K562 (cell line): ENCODE measurements at regions not wholly inside any gene's neighbourhood (a gene's known extent, or its start where the extent isn't known, plus 50 kb on each side); places are given as distances from the start of the nearest gene placed in this dataset.
A peak's percentile ranks its signal among the peaks of the same experiment; 100 is the strongest.
"Not testable (repeated sequence)": the region's sequence is repeated elsewhere in the genome, so short reads cannot be mapped to it uniquely, and the experiment has no call there.

Experiments used
- ATAC-seq: fragments of 200-7000 bp; cut with Tn5 transposase; 3 replicates; pipeline ENCODE4 v1.9.1; 2020; ENCODE audit warnings: moderate library complexity
- BruUV-seq: library from RNA; stranded (reverse); fragments of 400-500 nt; replicated peaks from 2 replicates; lab custom pipeline; 2021; lab: Mats Ljungman, UMichigan
- CTCF ChIA-PET: fragments of 300-600 bp; formaldehyde crosslinking; extraction: SDS; loops from one replicate; lab custom pipeline; 2021; ENCODE audit warnings: low intra/inter-chr PET ratio; lab: Yijun Ruan, JAX
- POLR2A ChIA-PET: fragments of 300-600, 350-650 bp; sonication (Branson Sonifier 250); formaldehyde crosslinking; extraction: SDS; loops from one replicate; lab custom pipeline; 2021; ENCODE audit warnings: antibody characterized with exemption, inconsistent platforms; lab: Yijun Ruan, JAX
- DNase-seq, 4 experiments: peaks; one replicate each; pipeline versions ENCODE4 v3.0.0 to v3.0.0-alpha.2; 2011 to 2018; ENCODE audit warnings: low spot score in 3 of 4, mixed read lengths in 3 of 4; ENCODE audit errors: extremely low read depth in 1 of 4
- FAIRE-seq: peaks from 2 replicates; lab custom pipeline; 2011; peaks lifted over from hg19 to GRCh38; lab: Jason Lieb, UNC
- H2AFZ ChIP-seq: 2 replicates; pipeline ENCODE4 v1.6.0; 2011; ENCODE audit warnings: low read depth, low read length, control low read depth, inconsistent platforms
- H3K27ac ChIP-seq: fragments of 200-600 bp; 3 replicates; pipeline ENCODE4 v1.8.0; 2011; ENCODE audit warnings: low read depth, mild to moderate bottlenecking, control low read depth, inconsistent platforms, low read length, moderate library complexity, mixed read lengths; ENCODE audit errors: extremely low read depth
- H3K27me3 ChIP-seq, 2 experiments: fragments of 300-600 bp in 1 of 2; 2 replicates in 1 of 2; 3 replicates in 1 of 2; pipeline versions ENCODE4 v1.6.0 to v1.8.0; 2011; ENCODE audit warnings: inconsistent platforms in 2 of 2, low read length in 2 of 2, mild to moderate bottlenecking in 1 of 2, mixed read lengths in 1 of 2, moderate library complexity in 1 of 2; ENCODE audit not compliant: control insufficient read depth in 2 of 2, insufficient read depth in 2 of 2
- H3K36me3 ChIP-seq: fragments of 300-600 bp; 3 replicates; pipeline ENCODE4 v1.8.0; 2011; ENCODE audit warnings: mild to moderate bottlenecking, low read length, inconsistent platforms; ENCODE audit not compliant: control insufficient read depth, insufficient read depth
- H3K4me1 ChIP-seq, 2 experiments: fragments of 200-600 bp in 1 of 2; replicated peaks in 1 of 2; 2 replicates in 1 of 2; 3 replicates in 1 of 2; pipeline versions ENCODE4 v1.5.1 to v1.8.0; 2011; ENCODE audit warnings: inconsistent platforms in 2 of 2, low read length in 2 of 2, mild to moderate bottlenecking in 1 of 2, mixed read lengths in 1 of 2, moderate library complexity in 1 of 2; ENCODE audit not compliant: control insufficient read depth in 2 of 2, insufficient read depth in 2 of 2
- H3K4me2 ChIP-seq: 2 replicates; pipeline ENCODE4 v1.6.1; 2011; ENCODE audit warnings: low read length, control low read depth, inconsistent platforms, mixed read lengths; ENCODE audit not compliant: insufficient read depth
- H3K4me3 ChIP-seq: fragments of 200-600 bp; sonication (generic), shearing (Covaris generic); 2 replicates; pipeline ENCODE4 v1.5.1; 2016; ENCODE audit warnings: control low read depth, inconsistent platforms
- H3K79me2 ChIP-seq: fragments of 200-600 bp; 3 replicates; pipeline ENCODE4 v1.8.0; 2011; ENCODE audit warnings: low read length, inconsistent platforms; ENCODE audit not compliant: control insufficient read depth, insufficient read depth
- H3K9ac ChIP-seq, 2 experiments: 2 replicates each; pipeline versions ENCODE4 v1.6.0 to v1.6.1; 2011; ENCODE audit warnings: low read depth in 2 of 2, low read length in 2 of 2, control low read depth in 1 of 2, inconsistent platforms in 1 of 2, mild to moderate bottlenecking in 1 of 2, mixed read lengths in 1 of 2; ENCODE audit not compliant: insufficient read depth in 1 of 2
- H3K9me1 ChIP-seq: one replicate; pipeline ENCODE4 v1.6.0; 2011; ENCODE audit warnings: inconsistent platforms, mild to moderate bottlenecking, low read length, moderate library complexity; ENCODE audit not compliant: control insufficient read depth, insufficient read depth
- H3K9me3 ChIP-seq: replicated peaks from 2 replicates; pipeline ENCODE4 v1.5.1; 2011; ENCODE audit warnings: low read depth, low read length, inconsistent platforms; ENCODE audit not compliant: control insufficient read depth, insufficient read depth
- H4K20me1 ChIP-seq: replicated peaks from 2 replicates; pipeline ENCODE4 v1.6.1; 2011; ENCODE audit warnings: low read length, inconsistent platforms, mixed read lengths; ENCODE audit not compliant: control insufficient read depth, insufficient read depth
- ARID1B ChIP-seq: fragments of 450-650 bp; IDR thresholded peaks from 2 replicates; pipeline ENCODE4 v1.6.1; 2016; ENCODE audit warnings: antibody characterized with exemption, mild to moderate bottlenecking, inconsistent platforms
- CHAMP1 ChIP-seq: fragments of 450-650 bp; IDR thresholded peaks from 2 replicates; pipeline ENCODE4 v1.6.1; 2016; ENCODE audit warnings: mild to moderate bottlenecking
- CTBP1 ChIP-seq: fragments of 450-650 bp; IDR thresholded peaks from 2 replicates; pipeline ENCODE4 v1.6.1; 2016; ENCODE audit warnings: borderline replicate concordance
- EP300 ChIP-seq: IDR thresholded peaks from 2 replicates; pipeline ENCODE4 v1.6.1; 2012; ENCODE audit warnings: low read length, improper control_type of control experiment
- EP400 ChIP-seq: fragments of 450-650 bp; IDR thresholded peaks from 2 replicates; pipeline ENCODE4 v1.6.1; 2017; ENCODE audit warnings: antibody characterized with exemption, mild to moderate bottlenecking, moderate library complexity
- FOSL1 ChIP-seq: fragments of 200-800 bp; sonication (Bioruptor generic); conservative IDR thresholded peaks from 2 replicates; pipeline ENCODE4 v1.6.1; 2016; ENCODE audit warnings: missing genetic modification characterization, missing compliant biosample characterization
- HDAC1 ChIP-seq, 2 experiments: fragments of 450-650 bp; IDR thresholded peaks; 2 replicates each; pipeline ENCODE4 v1.6.1; 2016 to 2017; ENCODE audit warnings: inconsistent platforms in 1 of 2, mild to moderate bottlenecking in 1 of 2, moderate library complexity in 1 of 2
- JUND ChIP-seq, 2 experiments: IDR thresholded peaks; 2 replicates in 1 of 2; 3 replicates in 1 of 2; pipeline ENCODE4 v1.6.1; 2011; ENCODE audit warnings: borderline replicate concordance in 2 of 2, low read depth in 2 of 2, low read length in 2 of 2, improper control_type of control experiment in 1 of 2, missing biosample characterization in 1 of 2, missing genetic modification characterization in 1 of 2, missing genetic modification reagents in 1 of 2
- KDM1A ChIP-seq, 2 experiments: fragments of 450-650 bp; IDR thresholded peaks; 2 replicates each; pipeline ENCODE4 v1.6.1; 2016; ENCODE audit warnings: mild to moderate bottlenecking in 2 of 2
- KLF16 ChIP-seq: IDR thresholded peaks from 2 replicates; pipeline ENCODE4 v1.6.1; 2016; ENCODE audit warnings: antibody characterized with exemption
- NCOR1 ChIP-seq: fragments of 450-650 bp; IDR thresholded peaks from 2 replicates; pipeline ENCODE4 v1.6.1; 2016; ENCODE audit warnings: mild to moderate bottlenecking, moderate library complexity
- NFE2 ChIP-seq: IDR thresholded peaks from 2 replicates; pipeline ENCODE4 v1.6.1; 2014; ENCODE audit warnings: antibody characterized with exemption, low read depth
- PHB2 ChIP-seq: fragments of 450-650 bp; IDR thresholded peaks from 2 replicates; pipeline ENCODE4 v1.6.1; 2017; ENCODE audit warnings: low read depth
- TAL1 ChIP-seq: fragments of 450-650 bp; IDR thresholded peaks from 2 replicates; pipeline ENCODE4 v1.6.1; 2016; ENCODE audit warnings: mild to moderate bottlenecking
- TCF3 ChIP-seq: sonication (generic); formaldehyde crosslinking; IDR thresholded peaks from 2 replicates; pipeline ENCODE4 v1.4.0; 2020; ENCODE audit warnings: mild to moderate bottlenecking, missing genetic modification reagents
- TEAD4 ChIP-seq, 2 experiments: sonication (generic) in 1 of 2; formaldehyde crosslinking in 1 of 2; IDR thresholded peaks; 2 replicates each; pipeline versions ENCODE4 v1.6.1 to v1.8.0; 2012 to 2022; ENCODE audit warnings: borderline replicate concordance in 1 of 2, inconsistent platforms in 1 of 2, low read length in 1 of 2, mild to moderate bottlenecking in 1 of 2, missing genetic modification reagents in 1 of 2
- TRIM24 ChIP-seq, 2 experiments: fragments of 450-650 bp; IDR thresholded peaks; 2 replicates each; pipeline ENCODE4 v1.6.1; 2016
- ZBTB2 ChIP-seq: fragments of 450-650 bp; IDR thresholded peaks from 2 replicates; pipeline ENCODE4 v1.6.1; 2016; ENCODE audit warnings: antibody characterized with exemption
- ZNF121 ChIP-seq: sonication (generic); formaldehyde crosslinking; conservative IDR thresholded peaks from 2 replicates; pipeline ENCODE4 v1.8.0; 2022; ENCODE audit warnings: missing genetic modification reagents
- WGBS: fragments of 100-300 bp; shearing (Covaris generic); methylation state at CpG from one replicate; pipeline ENCODE4 v1.1.6; 2016; ENCODE audit warnings: low coverage, mixed read lengths; ENCODE audit not compliant: insufficient coverage; ENCODE audit errors: missing lambda C conversion rate; 5-methylcytosine and 5-hydroxymethylcytosine counted together
- in situ Hi-C: fragments of 300-500 bp; cut with MboI; formaldehyde crosslinking; loops from 4 replicates; pipeline ENCODE4 v1.15.0; 2018; ENCODE audit warnings: inconsistent platforms, mixed read lengths
- intact Hi-C: fragments of 100-400 bp; cut with micrococcal nuclease; formaldehyde crosslinking; loops from 2 replicates; pipeline ENCODE4 v1.14.2; 2022

GRCh38 chr6:27796736-27797481, 115.3 kb downstream of the OR2B2 start:
- DNase-seq; H3K27ac ChIP-seq; H3K9me3 ChIP-seq; ATAC-seq; H3K9me1 ChIP-seq; FAIRE-seq; H3K36me3 ChIP-seq; BruUV-seq; H3K27me3 ChIP-seq; H4K20me1 ChIP-seq; in situ Hi-C loops; H3K4me3 ChIP-seq; H3K9ac ChIP-seq; H3K79me2 ChIP-seq; TF ChIP-seq JUND (IDR thresholded peaks at IDR 0.05; ENCODE audit: borderline replicate concordance, low read depth, low read length); TEAD4 (CRISPR knock-in tag; IDR thresholded peaks at IDR 0.05; ENCODE audit: borderline replicate concordance): not testable (repeated sequence)
- Histone ChIP-seq H3K4me2 (peak overlapping the region; percentile 48; the same call in 1 of the 2 replicates), H2AFZ (0 out of 2 replicates have a peak overlapping the region, but pooled peaks have one; percentile 13), H3K4me1 (peaks cover 13 to 60% of the 10 kb centered on the region in 2 experiments)
- POLR2A ChIA-PET, result interaction anchor here (0.5 to 6.2 kb wide), 13 partner anchors 12 to 1472 kb away, joined by 3 to 123 read pairs (median 4); a partner anchor contains a TSS
- CTCF ChIA-PET, result interaction anchor here (1.2 to 1.6 kb wide), 2 partner anchors 278 to 635 kb away, joined by 3 to 9 read pairs; no protein-coding TSS in a partner anchor
- 51% methylated on average over 7 of the region's 8 CpGs for WGBS
- intact Hi-C loops, result loop anchor here (1.0 kb wide), 1 partner anchor 635 kb away; no protein-coding TSS in a partner anchor
- TF ChIP-seq JUND (tag; IDR thresholded peaks at IDR 0.05; ENCODE audit: borderline replicate concordance, low read depth, low read length), result 0 out of 3 replicates have a peak, but pooled peaks have one; percentile 14
- peak; percentile 91 for TF ChIP-seq ARID1B
- peak in 1 of 2 experiments; percentile 33; a peak in 1 of 4 replicates for TF ChIP-seq KDM1A (IDR thresholded peaks at IDR 0.05)
- peak; percentile 40 for TF ChIP-seq FOSL1 (tag)
- TF ChIP-seq ZBTB2, result 0 out of 2 replicates have a peak, but pooled peaks have one; percentile 54
- peak; percentile 52; the same call in 1 of the 2 replicates for TF ChIP-seq PHB2
- TF ChIP-seq HDAC1 (IDR thresholded peaks at IDR 0.05), result peak in 1 of 2 experiments; percentile 47; a peak in 1 of 4 replicates
- TF ChIP-seq NFE2, result peak; percentile 56; the same call in 1 of the 2 replicates
- TF ChIP-seq TCF3 (CRISPR knock-in tag), result peak; percentile 84
- peak; percentile 91 for TF ChIP-seq TAL1
- peak; percentile 83 for TF ChIP-seq TEAD4 (IDR thresholded peaks at IDR 0.05; ENCODE audit: low read length)
- peak; percentile 73 for TF ChIP-seq EP300
- TF ChIP-seq NCOR1, result peak; percentile 82
- peak; percentile 88 for TF ChIP-seq CTBP1
- TF ChIP-seq KLF16, result 0 out of 2 replicates have a peak, but pooled peaks have one; percentile 25
- TF ChIP-seq ZNF121, result 0 out of 2 replicates have a peak, but pooled peaks have one; percentile 16
- TF ChIP-seq CHAMP1, result peak; percentile 29; the same call in 1 of the 2 replicates
- TF ChIP-seq EP400, result 0 out of 2 replicates have a peak, but pooled peaks have one; percentile 13
- TF ChIP-seq TRIM24 (IDR thresholded peaks at IDR 0.05), result peak; percentile 29 to 58; a peak in 2 of 4 replicates
